Caco-2 (cell line): ENCODE measurements at regions not wholly inside any gene's neighbourhood (a gene's known extent, or its start where the extent isn't known, plus 50 kb on each side); places are given as distances from the start of the nearest gene placed in this dataset.

Source experiments
- BruUV-seq: library from RNA; stranded (reverse); fragments of 400-500 nt; replicated peaks from 2 replicates; lab custom pipeline; 2021; lab: Mats Ljungman, UMichigan
- CTCF ChIA-PET: fragments of 300-600 bp; sonication (Branson Sonifier 250); formaldehyde crosslinking; loops from one replicate; lab custom pipeline; 2022; ENCODE audit warnings: antibody characterized with exemption; lab: Charles Lee
- POLR2A ChIA-PET: fragments of 300-600 bp; sonication (Branson Sonifier 250); formaldehyde crosslinking; loops from one replicate; lab custom pipeline; 2022; ENCODE audit warnings: antibody characterized with exemption; lab: Charles Lee
- DNase-seq, 2 experiments: peaks; one replicate each; pipeline versions ENCODE4 v3.0.0 to v3.0.0-alpha.2; 2020 to 2022
- H3K27me3 ChIP-seq: replicated peaks from 2 replicates; pipeline ENCODE4 v1.6.0; 2011; ENCODE audit warnings: low read length; ENCODE audit not compliant: control insufficient read depth, insufficient read depth
- H3K36me3 ChIP-seq: 2 replicates; pipeline ENCODE4 v1.5.1; 2011; ENCODE audit warnings: low read length; ENCODE audit not compliant: control insufficient read depth, insufficient read depth
- H3K4me1 ChIP-seq: fragments of 250-450 bp; sonication (Bioruptor Pico); 2 replicates; pipeline ENCODE4 v1.5.1; 2020; ENCODE audit warnings: mild to moderate bottlenecking
- H3K4me3 ChIP-seq: 2 replicates; pipeline ENCODE4 v1.5.1; 2011; ENCODE audit warnings: low read depth, mild to moderate bottlenecking, control low read depth, low read length
- H3K9me3 ChIP-seq: fragments of 250-450 bp; sonication (Bioruptor Pico); 2 replicates; pipeline ENCODE4 v1.5.1; 2020; ENCODE audit warnings: mild to moderate bottlenecking, moderate library complexity
- H3K27ac Mint-ChIP-seq: one replicate; pipeline ENCODE4 v1.8.0; 2022; ENCODE audit warnings: mixed read lengths; ENCODE audit not compliant: unreplicated experiment
- H3K27me3 Mint-ChIP-seq: one replicate; pipeline ENCODE4 v1.8.0; 2022; ENCODE audit warnings: mixed read lengths; ENCODE audit not compliant: insufficient read depth, unreplicated experiment
- H3K36me3 Mint-ChIP-seq: one replicate; pipeline ENCODE4 v1.8.0; 2022; ENCODE audit warnings: mild to moderate bottlenecking, mixed read lengths; ENCODE audit not compliant: insufficient read depth, unreplicated experiment
- H3K4me1 Mint-ChIP-seq: one replicate; pipeline ENCODE4 v1.8.0; 2022; ENCODE audit warnings: low read depth, mixed read lengths; ENCODE audit not compliant: unreplicated experiment
- H3K4me3 Mint-ChIP-seq: one replicate; pipeline ENCODE4 v1.8.0; 2022; ENCODE audit warnings: mild to moderate bottlenecking, moderate library complexity, mixed read lengths; ENCODE audit not compliant: unreplicated experiment
- H3K9me3 Mint-ChIP-seq: one replicate; pipeline ENCODE4 v1.8.0; 2022; ENCODE audit warnings: mixed read lengths; ENCODE audit not compliant: unreplicated experiment
- CTCF ChIP-seq, 2 experiments: fragments of 200-600 bp in 1 of 2; IDR thresholded peaks; 1 replicate in 1 of 2; 2 replicates in 1 of 2; pipeline versions ENCODE4 v1.5.1 to v1.8.0; 2011 to 2022; ENCODE audit warnings: antibody characterized with exemption in 1 of 2, control low read depth in 1 of 2, inconsistent platforms in 1 of 2, low read depth in 1 of 2, low read length in 1 of 2, mild to moderate bottlenecking in 1 of 2, moderate library complexity in 1 of 2; ENCODE audit not compliant: insufficient read depth in 1 of 2, severe bottlenecking in 1 of 2, unreplicated experiment in 1 of 2
- intact Hi-C: fragments of 100-400 bp; cut with micrococcal nuclease; formaldehyde crosslinking; loops from one replicate; pipeline ENCODE4 v1.10.0; 2022; ENCODE audit not compliant: unreplicated experiment

- Histone ChIP-seq H3K9me3 (no peaks in the 10 kb centered on the region), H3K4me3 (no peak overlapping the region), H3K4me1 (no peaks in the 10 kb centered on the region), H3K36me3 (no peaks in the 10 kb centered on the region), H3K27me3 (no peaks in the 10 kb centered on the region)
- Mint-ChIP-seq H3K4me3 (no peak overlapping the region), H3K27ac (no peak overlapping the region), H3K9me3 (no peaks in the 10 kb centered on the region), H3K36me3 (peaks cover 5% of the 10 kb centered on the region), H3K4me1 (no peaks in the 10 kb centered on the region), H3K27me3 (no peaks in the 10 kb centered on the region)
- DNase-seq, result no peak
- ChIA-PET POLR2A (no interaction called here), CTCF (no interaction called here)
- no TSS peak for BruUV-seq
- no peak for TF ChIP-seq CTCF (IDR thresholded peaks at IDR 0.05; ENCODE audit: insufficient read depth in 1 of 2, low read depth in 1 of 2, low read length in 1 of 2, severe bottlenecking in 1 of 2, unreplicated experiment in 1 of 2)
- intact Hi-C loops, result no loop called here
These were observed 355.5 kb downstream of the EPHA4 start for GRCh38 chr2:221216636-221217035.

GRCh38 chr2:221225752-221226151 is 346.4 kb downstream of the EPHA4 start:
- intact Hi-C loops, result no loop called here
- no TSS peak for BruUV-seq

GRCh38 chr2:221228214-221228769 is 343.8 kb downstream of the EPHA4 start:
- no peak overlapping the region for H3K27ac Mint-ChIP-seq
- no peaks in the 10 kb centered on the region for H3K36me3 Mint-ChIP-seq
- no peak overlapping the region for H3K4me3 Mint-ChIP-seq
- BruUV-seq, result no TSS peak
- H3K9me3 Mint-ChIP-seq, result no peaks in the 10 kb centered on the region
- Histone ChIP-seq H3K27me3 (no peaks in the 10 kb centered on the region), H3K4me1 (no peaks in the 10 kb centered on the region), H3K4me3 (no peak overlapping the region), H3K9me3 (no peaks in the 10 kb centered on the region), H3K36me3 (no peaks in the 10 kb centered on the region)
- no peak for DNase-seq
- ChIA-PET CTCF (no interaction called here), POLR2A (no interaction called here)
- no peaks in the 10 kb centered on the region for H3K4me1 Mint-ChIP-seq
- TF ChIP-seq CTCF (IDR thresholded peaks at IDR 0.05; ENCODE audit: insufficient read depth in 1 of 2, low read depth in 1 of 2, low read length in 1 of 2, severe bottlenecking in 1 of 2, unreplicated experiment in 1 of 2), result no peak
- intact Hi-C loops, result no loop called here
- no peaks in the 10 kb centered on the region for H3K27me3 Mint-ChIP-seq

More at GRCh38 chr2:221225752-221226151, 346.4 kb downstream of the EPHA4 start:
- ChIA-PET CTCF (no interaction called here), POLR2A (no interaction called here)
- Histone ChIP-seq H3K4me3 (no peak overlapping the region), H3K36me3 (no peaks in the 10 kb centered on the region), H3K27me3 (no peaks in the 10 kb centered on the region), H3K9me3 (no peaks in the 10 kb centered on the region), H3K4me1 (no peaks in the 10 kb centered on the region)
- DNase-seq, result no peak
- no peak overlapping the region for H3K27ac Mint-ChIP-seq
- H3K4me1 Mint-ChIP-seq, result no peaks in the 10 kb centered on the region
- no peaks in the 10 kb centered on the region for H3K27me3 Mint-ChIP-seq
- TF ChIP-seq CTCF (IDR thresholded peaks at IDR 0.05; ENCODE audit: insufficient read depth in 1 of 2, low read depth in 1 of 2, low read length in 1 of 2, severe bottlenecking in 1 of 2, unreplicated experiment in 1 of 2), result no peak
- no peak overlapping the region for H3K4me3 Mint-ChIP-seq
- H3K36me3 Mint-ChIP-seq, result no peaks in the 10 kb centered on the region
- no peaks in the 10 kb centered on the region for H3K9me3 Mint-ChIP-seq
